ENCODE measurements at regions not wholly inside any gene's neighbourhood (a gene's known extent, or its start where the extent isn't known, plus 50 kb on each side); places are given as distances from the start of the nearest gene placed in this dataset.

DNA sequence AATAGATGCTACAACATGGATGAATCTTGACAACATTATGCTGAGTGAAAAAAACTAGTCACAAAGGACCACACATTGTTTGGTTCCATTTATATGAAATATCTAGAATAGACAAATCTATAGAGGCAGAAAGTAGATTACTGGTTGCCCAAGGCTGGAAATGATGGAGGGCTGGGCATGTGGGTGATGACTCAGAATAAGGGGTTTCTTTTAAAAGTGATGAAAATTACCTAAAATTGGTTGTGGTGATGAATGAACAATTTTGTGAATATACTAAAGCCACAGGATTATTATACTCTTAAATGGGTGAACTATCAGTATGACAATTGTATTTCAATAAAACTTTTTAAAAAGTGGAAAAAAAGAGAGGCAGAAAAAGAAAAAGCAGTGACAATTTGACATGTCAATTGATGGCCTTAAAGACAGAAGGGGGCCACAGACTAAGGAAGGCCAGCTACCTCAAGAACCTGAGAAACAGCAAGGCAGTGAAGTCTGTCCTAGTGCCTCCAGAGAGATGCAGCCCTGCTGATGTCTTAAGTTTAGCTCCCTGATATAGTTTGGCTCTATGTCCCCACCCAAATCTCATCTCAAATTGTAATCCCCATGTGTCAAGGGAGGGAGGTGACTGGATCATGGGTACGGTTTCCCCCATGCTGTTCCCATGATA is 182.7 kb downstream of the PIK3R1 start:
- ChIA-PET POLR2A (no interaction called here), CTCF (no interaction called here)
- H3K9me3 ChIP-seq (ENCODE audit: control insufficient read depth, insufficient read depth, low read depth, low read length) = no peaks in the 10 kb centered on the region
- TF ChIP-seq, protein P1, sequence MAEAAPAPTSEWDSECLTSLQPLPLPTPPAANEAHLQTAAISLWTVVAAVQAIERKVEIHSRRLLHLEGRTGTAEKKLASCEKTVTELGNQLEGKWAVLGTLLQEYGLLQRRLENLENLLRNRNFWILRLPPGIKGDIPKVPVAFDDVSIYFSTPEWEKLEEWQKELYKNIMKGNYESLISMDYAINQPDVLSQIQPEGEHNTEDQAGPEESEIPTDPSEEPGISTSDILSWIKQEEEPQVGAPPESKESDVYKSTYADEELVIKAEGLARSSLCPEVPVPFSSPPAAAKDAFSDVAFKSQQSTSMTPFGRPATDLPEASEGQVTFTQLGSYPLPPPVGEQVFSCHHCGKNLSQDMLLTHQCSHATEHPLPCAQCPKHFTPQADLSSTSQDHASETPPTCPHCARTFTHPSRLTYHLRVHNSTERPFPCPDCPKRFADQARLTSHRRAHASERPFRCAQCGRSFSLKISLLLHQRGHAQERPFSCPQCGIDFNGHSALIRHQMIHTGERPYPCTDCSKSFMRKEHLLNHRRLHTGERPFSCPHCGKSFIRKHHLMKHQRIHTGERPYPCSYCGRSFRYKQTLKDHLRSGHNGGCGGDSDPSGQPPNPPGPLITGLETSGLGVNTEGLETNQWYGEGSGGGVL (tag by site-specific recombination; IDR thresholded peaks at IDR 0.05) = no peak
- TF ChIP-seq, protein P2, sequence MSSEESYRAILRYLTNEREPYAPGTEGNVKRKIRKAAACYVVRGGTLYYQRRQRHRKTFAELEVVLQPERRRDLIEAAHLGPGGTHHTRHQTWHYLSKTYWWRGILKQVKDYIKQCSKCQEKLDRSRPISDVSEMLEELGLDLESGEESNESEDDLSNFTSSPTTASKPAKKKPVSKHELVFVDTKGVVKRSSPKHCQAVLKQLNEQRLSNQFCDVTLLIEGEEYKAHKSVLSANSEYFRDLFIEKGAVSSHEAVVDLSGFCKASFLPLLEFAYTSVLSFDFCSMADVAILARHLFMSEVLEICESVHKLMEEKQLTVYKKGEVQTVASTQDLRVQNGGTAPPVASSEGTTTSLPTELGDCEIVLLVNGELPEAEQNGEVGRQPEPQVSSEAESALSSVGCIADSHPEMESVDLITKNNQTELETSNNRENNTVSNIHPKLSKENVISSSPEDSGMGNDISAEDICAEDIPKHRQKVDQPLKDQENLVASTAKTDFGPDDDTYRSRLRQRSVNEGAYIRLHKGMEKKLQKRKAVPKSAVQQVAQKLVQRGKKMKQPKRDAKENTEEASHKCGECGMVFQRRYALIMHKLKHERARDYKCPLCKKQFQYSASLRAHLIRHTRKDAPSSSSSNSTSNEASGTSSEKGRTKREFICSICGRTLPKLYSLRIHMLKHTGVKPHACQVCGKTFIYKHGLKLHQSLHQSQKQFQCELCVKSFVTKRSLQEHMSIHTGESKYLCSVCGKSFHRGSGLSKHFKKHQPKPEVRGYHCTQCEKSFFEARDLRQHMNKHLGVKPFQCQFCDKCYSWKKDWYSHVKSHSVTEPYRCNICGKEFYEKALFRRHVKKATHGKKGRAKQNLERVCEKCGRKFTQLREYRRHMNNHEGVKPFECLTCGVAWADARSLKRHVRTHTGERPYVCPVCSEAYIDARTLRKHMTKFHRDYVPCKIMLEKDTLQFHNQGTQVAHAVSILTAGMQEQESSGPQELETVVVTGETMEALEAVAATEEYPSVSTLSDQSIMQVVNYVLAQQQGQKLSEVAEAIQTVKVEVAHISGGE (tag by site-specific recombination; conservative IDR thresholded peaks at IDR 0.05; ENCODE audit: low read depth) = no peak
- TF ChIP-seq WT1 (tag by site-specific recombination; IDR thresholded peaks at IDR 0.05) (no peak), HOXD13 (CRISPR knock-in tag; IDR thresholded peaks at IDR 0.05; ENCODE audit: borderline replicate concordance) (no peak), ZNF501 (tag by site-specific recombination; IDR thresholded peaks at IDR 0.05) (no peak), ZNF23 (tag by site-specific recombination; IDR thresholded peaks at IDR 0.05; ENCODE audit: borderline replicate concordance) (no peak), ZNF248 (tag by site-specific recombination; IDR thresholded peaks at IDR 0.05) (no peak), SCRT1 (tag by site-specific recombination; IDR thresholded peaks at IDR 0.05; ENCODE audit: borderline replicate concordance) (no peak), ZNF561 (tag by site-specific recombination; IDR thresholded peaks at IDR 0.05; ENCODE audit: borderline replicate concordance) (no peak), ZNF292 (tag by site-specific recombination; IDR thresholded peaks at IDR 0.05; ENCODE audit: borderline replicate concordance, low read depth) (no peak), KLF10 (tag by site-specific recombination; IDR thresholded peaks at IDR 0.05) (no peak), ZNF660 (tag by site-specific recombination; IDR thresholded peaks at IDR 0.05) (no peak), GLIS2 (tag by site-specific recombination; IDR thresholded peaks at IDR 0.05) (no peak), GLI4 (tag by site-specific recombination; IDR thresholded peaks at IDR 0.05) (no peak), ZNF366 (tag by site-specific recombination; conservative IDR thresholded peaks at IDR 0.05) (no peak), SP2 (tag by site-specific recombination; IDR thresholded peaks at IDR 0.05) (no peak), ZNF266 (tag by site-specific recombination; IDR thresholded peaks at IDR 0.05; ENCODE audit: low read depth) (no peak)
- TF ChIP-seq, protein P3, sequence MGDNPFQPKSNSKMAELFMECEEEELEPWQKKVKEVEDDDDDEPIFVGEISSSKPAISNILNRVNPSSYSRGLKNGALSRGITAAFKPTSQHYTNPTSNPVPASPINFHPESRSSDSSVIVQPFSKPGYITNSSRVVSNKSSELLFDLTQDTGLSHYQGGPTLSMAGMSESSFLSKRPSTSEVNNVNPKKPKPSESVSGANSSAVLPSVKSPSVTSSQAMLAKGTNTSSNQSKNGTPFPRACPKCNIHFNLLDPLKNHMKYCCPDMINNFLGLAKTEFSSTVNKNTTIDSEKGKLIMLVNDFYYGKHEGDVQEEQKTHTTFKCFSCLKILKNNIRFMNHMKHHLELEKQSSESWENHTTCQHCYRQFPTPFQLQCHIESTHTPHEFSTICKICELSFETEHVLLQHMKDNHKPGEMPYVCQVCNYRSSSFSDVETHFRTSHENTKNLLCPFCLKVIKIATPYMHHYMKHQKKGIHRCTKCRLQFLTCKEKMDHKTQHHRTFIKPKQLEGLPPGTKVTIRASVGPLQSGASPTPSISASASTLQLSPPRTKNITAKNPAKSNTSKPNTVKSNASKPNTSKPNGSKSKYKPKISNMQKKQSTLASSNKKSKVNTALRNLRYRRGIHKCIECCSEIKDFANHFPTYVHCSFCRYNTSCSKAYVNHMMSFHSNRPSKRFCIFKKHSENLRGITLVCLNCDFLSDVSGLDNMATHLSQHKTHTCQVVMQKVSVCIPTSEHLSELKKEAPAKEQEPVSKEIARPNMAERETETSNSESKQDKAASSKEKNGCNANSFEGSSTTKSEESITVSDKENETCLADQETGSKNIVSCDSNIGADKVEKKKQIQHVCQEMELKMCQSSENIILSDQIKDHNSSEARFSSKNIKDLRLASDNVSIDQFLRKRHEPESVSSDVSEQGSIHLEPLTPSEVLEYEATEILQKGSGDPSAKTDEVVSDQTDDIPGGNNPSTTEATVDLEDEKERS (tag by site-specific recombination; IDR thresholded peaks at IDR 0.05) = no peak
- TF ChIP-seq, protein P4, sequence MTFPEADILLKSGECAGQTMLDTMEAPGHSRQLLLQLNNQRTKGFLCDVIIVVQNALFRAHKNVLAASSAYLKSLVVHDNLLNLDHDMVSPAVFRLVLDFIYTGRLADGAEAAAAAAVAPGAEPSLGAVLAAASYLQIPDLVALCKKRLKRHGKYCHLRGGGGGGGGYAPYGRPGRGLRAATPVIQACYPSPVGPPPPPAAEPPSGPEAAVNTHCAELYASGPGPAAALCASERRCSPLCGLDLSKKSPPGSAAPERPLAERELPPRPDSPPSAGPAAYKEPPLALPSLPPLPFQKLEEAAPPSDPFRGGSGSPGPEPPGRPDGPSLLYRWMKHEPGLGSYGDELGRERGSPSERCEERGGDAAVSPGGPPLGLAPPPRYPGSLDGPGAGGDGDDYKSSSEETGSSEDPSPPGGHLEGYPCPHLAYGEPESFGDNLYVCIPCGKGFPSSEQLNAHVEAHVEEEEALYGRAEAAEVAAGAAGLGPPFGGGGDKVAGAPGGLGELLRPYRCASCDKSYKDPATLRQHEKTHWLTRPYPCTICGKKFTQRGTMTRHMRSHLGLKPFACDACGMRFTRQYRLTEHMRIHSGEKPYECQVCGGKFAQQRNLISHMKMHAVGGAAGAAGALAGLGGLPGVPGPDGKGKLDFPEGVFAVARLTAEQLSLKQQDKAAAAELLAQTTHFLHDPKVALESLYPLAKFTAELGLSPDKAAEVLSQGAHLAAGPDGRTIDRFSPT (tag by site-specific recombination; IDR thresholded peaks at IDR 0.05) = no peak
- no peaks in the 10 kb centered on the region for H3K36me3 ChIP-seq (ENCODE audit: control insufficient read depth in 2 of 2, insufficient read depth in 1 of 2, low read length in 2 of 2)
- H3K4me1 ChIP-seq (ENCODE audit: control insufficient read depth, insufficient read depth, low read length) = peaks cover 4% of the 10 kb centered on the region
- H3K4me3 ChIP-seq (ENCODE audit: low read depth, low read length) = no peak overlapping the region
- no peak overlapping the region for H3K27ac ChIP-seq (ENCODE audit: extremely low read depth, low read depth, low read length)
